Endothelial cell (in vitro differentiated cells): ENCODE measurements at regions not wholly inside any gene's neighbourhood (a gene's known extent, or its start where the extent isn't known, plus 50 kb on each side); places are given as distances from the start of the nearest gene placed in this dataset.

ENCODE experiments used
- DNase-seq: peaks from one replicate; pipeline ENCODE4 v3.0.0; 2021; ENCODE audit warnings: low spot score
- H3K27ac Mint-ChIP-seq: one replicate; pipeline ENCODE4 v1.8.0; 2021; ENCODE audit warnings: mixed read lengths, inconsistent platforms; ENCODE audit not compliant: unreplicated experiment
- H3K27me3 Mint-ChIP-seq: one replicate; pipeline ENCODE4 v1.8.0; 2021; ENCODE audit warnings: mild to moderate bottlenecking, moderate library complexity, mixed read lengths, inconsistent platforms; ENCODE audit not compliant: unreplicated experiment
- H3K36me3 Mint-ChIP-seq: one replicate; pipeline ENCODE4 v1.8.0; 2021; ENCODE audit warnings: mild to moderate bottlenecking, low read depth, mixed read lengths, inconsistent platforms; ENCODE audit not compliant: unreplicated experiment
- H3K4me1 Mint-ChIP-seq: one replicate; pipeline ENCODE4 v1.8.0; 2021; ENCODE audit warnings: mild to moderate bottlenecking, mixed read lengths, inconsistent platforms; ENCODE audit not compliant: unreplicated experiment
- H3K4me3 Mint-ChIP-seq: one replicate; pipeline ENCODE4 v1.8.0; 2021; ENCODE audit warnings: mild to moderate bottlenecking, mixed read lengths, inconsistent platforms; ENCODE audit not compliant: unreplicated experiment
- H3K9me3 Mint-ChIP-seq: one replicate; pipeline ENCODE4 v1.8.0; 2021; ENCODE audit warnings: mixed read lengths, inconsistent platforms; ENCODE audit not compliant: unreplicated experiment
- TF ChIP-seq, protein P1 (sequence below): fragments of 200-600 bp; sonication (generic); IDR thresholded peaks from one replicate; pipeline ENCODE4 v1.5.0; 2021; ENCODE audit warnings: antibody characterized with exemption; ENCODE audit not compliant: unreplicated experiment

DNA sequence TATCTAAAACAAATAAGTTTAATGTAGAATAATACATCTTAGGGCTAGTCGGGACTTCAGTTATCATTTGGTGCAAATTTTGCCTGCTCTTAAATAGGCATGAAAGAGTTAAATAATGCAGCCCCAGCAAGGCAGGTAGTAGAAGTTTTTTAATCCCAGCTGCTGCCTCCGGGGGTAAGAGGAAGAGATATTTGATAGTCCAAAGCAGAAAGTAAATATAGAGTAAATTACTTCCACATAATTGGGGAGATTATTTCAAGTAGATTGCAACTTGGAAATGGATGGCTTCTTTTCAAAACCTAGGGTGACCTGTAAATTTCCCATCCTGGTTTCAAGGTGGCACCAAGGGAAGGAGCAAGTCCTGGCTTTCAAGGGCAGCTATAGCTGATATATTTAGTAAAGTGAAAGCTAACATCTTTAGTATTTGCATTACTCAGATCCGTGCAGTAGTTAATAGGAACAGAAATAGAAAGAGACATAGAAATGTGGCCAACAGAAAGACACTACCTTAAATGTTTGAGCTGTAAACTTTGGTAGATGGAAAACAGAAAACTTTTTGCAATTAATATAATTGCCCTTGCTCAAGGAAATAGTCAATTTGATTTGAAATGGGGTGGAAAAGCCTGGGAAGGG, 109.1 kb downstream of the LMO4 start:
- DNase-seq: no peak
- H3K36me3 Mint-ChIP-seq: no peaks in the 10 kb centered on the region
- no peak overlapping the region for H3K27ac Mint-ChIP-seq
- no peak overlapping the region for H3K4me3 Mint-ChIP-seq
- H3K9me3 Mint-ChIP-seq: no peaks in the 10 kb centered on the region
- no peaks in the 10 kb centered on the region for H3K4me1 Mint-ChIP-seq
- TF ChIP-seq, protein P1, sequence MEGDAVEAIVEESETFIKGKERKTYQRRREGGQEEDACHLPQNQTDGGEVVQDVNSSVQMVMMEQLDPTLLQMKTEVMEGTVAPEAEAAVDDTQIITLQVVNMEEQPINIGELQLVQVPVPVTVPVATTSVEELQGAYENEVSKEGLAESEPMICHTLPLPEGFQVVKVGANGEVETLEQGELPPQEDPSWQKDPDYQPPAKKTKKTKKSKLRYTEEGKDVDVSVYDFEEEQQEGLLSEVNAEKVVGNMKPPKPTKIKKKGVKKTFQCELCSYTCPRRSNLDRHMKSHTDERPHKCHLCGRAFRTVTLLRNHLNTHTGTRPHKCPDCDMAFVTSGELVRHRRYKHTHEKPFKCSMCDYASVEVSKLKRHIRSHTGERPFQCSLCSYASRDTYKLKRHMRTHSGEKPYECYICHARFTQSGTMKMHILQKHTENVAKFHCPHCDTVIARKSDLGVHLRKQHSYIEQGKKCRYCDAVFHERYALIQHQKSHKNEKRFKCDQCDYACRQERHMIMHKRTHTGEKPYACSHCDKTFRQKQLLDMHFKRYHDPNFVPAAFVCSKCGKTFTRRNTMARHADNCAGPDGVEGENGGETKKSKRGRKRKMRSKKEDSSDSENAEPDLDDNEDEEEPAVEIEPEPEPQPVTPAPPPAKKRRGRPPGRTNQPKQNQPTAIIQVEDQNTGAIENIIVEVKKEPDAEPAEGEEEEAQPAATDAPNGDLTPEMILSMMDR: no peak
- H3K27me3 Mint-ChIP-seq: no peaks in the 10 kb centered on the region

DNA sequence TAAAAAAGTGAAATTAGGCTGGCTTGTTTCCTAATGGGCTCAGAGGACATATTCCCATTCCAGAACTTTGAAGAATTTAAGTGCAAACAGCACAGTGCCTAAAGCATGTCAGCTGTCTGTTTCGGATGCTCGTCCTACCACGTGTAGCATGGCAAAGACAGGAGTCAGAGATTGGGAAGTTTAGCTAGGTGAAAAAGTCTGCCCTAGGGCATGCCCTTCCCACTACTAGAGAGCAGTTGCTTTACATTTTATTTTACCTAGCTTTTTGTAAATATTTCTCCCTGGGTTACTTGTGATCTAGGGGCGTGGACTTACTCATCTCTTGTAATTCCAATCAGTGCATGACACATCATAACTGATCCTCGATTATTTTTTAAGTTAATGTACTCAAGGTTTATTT, 111.1 kb downstream of the LMO4 start:
- Mint-ChIP-seq H3K36me3 (peaks cover 8% of the 10 kb centered on the region), H3K9me3 (peaks cover 5% of the 10 kb centered on the region), H3K27me3 (peaks cover 2% of the 10 kb centered on the region), H3K4me3 (no peak overlapping the region), H3K4me1 (no peaks in the 10 kb centered on the region), H3K27ac (no peak overlapping the region)
- TF ChIP-seq, protein P1: no peak
- DNase-seq: no peak

DNA sequence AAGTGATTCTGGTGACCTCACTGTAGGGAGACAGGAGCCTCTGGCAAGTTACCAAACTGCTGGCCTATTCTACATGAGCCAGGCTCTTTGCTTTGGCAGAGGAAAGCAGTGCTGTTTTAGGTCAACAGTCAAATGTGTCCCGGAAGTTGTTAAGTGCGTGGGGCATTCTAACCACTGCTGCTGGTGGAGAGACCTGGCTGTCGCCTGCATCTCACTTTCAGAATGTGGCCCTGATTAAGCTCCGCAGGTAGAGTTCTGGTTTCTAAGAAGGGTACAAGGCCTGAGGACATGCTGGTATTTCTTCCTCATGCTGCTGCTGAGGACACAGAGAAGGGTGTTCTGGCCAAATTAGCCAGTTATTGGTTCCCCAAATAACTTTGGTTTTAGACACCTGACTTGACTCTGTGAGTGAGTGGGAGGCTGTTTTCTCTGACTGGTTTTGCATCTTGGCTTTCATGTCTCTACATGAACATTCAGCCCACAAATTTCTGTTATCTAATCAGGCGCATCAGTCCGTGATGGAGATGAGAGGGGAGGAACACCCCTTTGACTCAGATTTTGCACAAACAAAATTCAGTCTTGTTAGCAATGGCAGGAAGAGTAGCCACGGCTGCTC, 120.8 kb downstream of the LMO4 start:
- Mint-ChIP-seq H3K27me3 (no peaks in the 10 kb centered on the region), H3K9me3 (no peaks in the 10 kb centered on the region), H3K4me1 (peaks cover 5% of the 10 kb centered on the region), H3K27ac (no peak overlapping the region), H3K4me3 (no peak overlapping the region), H3K36me3 (peaks cover 2% of the 10 kb centered on the region)
- DNase-seq: no peak
- TF ChIP-seq, protein P1: no peak

DNA sequence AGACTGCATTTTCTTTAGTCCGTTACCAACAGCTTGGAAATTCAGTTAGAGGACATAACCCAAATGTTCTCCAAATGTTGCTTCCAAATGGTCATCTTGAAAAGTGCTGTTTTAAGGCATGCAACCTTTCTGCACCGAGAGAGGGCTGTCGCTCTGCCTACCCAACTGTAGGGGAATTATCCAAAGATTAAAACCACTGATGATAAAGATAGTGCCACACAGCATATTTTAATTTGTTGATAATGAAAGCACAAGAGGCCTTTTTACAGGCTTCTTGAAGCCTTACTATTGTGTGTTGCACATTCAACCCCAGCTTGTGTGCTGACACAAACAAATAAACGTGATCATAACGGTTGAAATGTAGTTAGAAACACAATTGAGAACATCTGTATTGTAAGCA, 121.5 kb downstream of the LMO4 start:
- no peaks in the 10 kb centered on the region for H3K36me3 Mint-ChIP-seq

More for the DNA sequence above, 121.5 kb downstream of the LMO4 start:
- Mint-ChIP-seq H3K27me3 (no peaks in the 10 kb centered on the region), H3K4me1 (peaks cover 5% of the 10 kb centered on the region), H3K9me3 (no peaks in the 10 kb centered on the region), H3K27ac (no peak overlapping the region), H3K4me3 (no peak overlapping the region)
- no peak for DNase-seq
- TF ChIP-seq, protein P1: no peak
